IMR-90 (cell line): ENCODE measurements at regions not wholly inside any gene's neighbourhood (a gene's known extent, or its start where the extent isn't known, plus 50 kb on each side); places are given as distances from the start of the nearest gene placed in this dataset.

Experiments
- BHLHE40 ChIP-seq: fragments of 150-350 bp; IDR thresholded peaks from 2 replicates; pipeline ENCODE4 v1.6.1; 2016; ENCODE audit warnings: mild to moderate bottlenecking, low read depth, low read length
- CEBPB ChIP-seq: IDR thresholded peaks from 2 replicates; pipeline ENCODE4 v1.6.1; 2012; ENCODE audit warnings: low read depth, low read length, improper control_type of control experiment
- CTCF ChIP-seq: conservative IDR thresholded peaks from 2 replicates; pipeline ENCODE4 v1.5.1; 2012; ENCODE audit warnings: mild to moderate bottlenecking, low read depth, low read length, improper control_type of control experiment
- POLR2A ChIP-seq: IDR thresholded peaks from 2 replicates; pipeline ENCODE4 v1.6.1; 2012; ENCODE audit warnings: mild to moderate bottlenecking, low read depth, low read length
- RAD21 ChIP-seq: IDR thresholded peaks from 2 replicates; pipeline ENCODE4 v1.6.1; 2012; ENCODE audit warnings: low read length, improper control_type of control experiment
- RFX5 ChIP-seq: IDR thresholded peaks from 2 replicates; pipeline ENCODE4 v1.8.0; 2012; ENCODE audit warnings: low read depth, mild to moderate bottlenecking, low read length, moderate library complexity
- SMC3 ChIP-seq: fragments of 150-350 bp; IDR thresholded peaks from 2 replicates; pipeline ENCODE4 v1.6.1; 2016; ENCODE audit warnings: low read depth, mild to moderate bottlenecking, antibody characterized with exemption, low read length, moderate library complexity
- TF ChIP-seq, protein P1 (sequence below): fragments of 150-350 bp; IDR thresholded peaks from 2 replicates; pipeline ENCODE4 v1.6.1; 2017; ENCODE audit warnings: mild to moderate bottlenecking, antibody characterized with exemption, low read length, low read depth

DNA sequence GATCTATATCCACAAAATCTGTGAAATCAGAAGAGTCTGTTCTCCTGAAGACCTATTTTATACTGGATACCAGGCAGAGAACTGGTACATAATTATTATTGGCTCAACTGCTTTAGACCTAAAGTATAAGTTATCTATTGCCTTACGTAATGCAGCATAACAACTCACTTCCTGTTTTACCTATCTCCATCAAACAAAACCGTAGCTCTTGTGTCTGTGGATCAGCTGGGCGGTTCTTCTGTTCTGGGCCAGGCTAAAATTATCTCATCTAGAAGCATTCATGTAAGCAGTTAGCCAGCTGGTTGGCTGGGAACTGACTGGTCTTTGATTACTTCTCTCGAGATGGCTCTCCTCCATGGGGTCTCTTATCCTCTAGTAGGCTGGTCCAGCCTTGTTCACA, 57.8 kb downstream of the PPP1R2C start:
- TF ChIP-seq CTCF: no peak
- no peak for TF ChIP-seq POLR2A
- TF ChIP-seq, protein P1, sequence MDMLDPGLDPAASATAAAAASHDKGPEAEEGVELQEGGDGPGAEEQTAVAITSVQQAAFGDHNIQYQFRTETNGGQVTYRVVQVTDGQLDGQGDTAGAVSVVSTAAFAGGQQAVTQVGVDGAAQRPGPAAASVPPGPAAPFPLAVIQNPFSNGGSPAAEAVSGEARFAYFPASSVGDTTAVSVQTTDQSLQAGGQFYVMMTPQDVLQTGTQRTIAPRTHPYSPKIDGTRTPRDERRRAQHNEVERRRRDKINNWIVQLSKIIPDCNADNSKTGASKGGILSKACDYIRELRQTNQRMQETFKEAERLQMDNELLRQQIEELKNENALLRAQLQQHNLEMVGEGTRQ: no peak
- TF ChIP-seq BHLHE40: no peak
- TF ChIP-seq CEBPB: no peak
- no peak for TF ChIP-seq SMC3
- TF ChIP-seq RFX5: no peak
- no peak for TF ChIP-seq RAD21
